ENCODE measurements at regions not wholly inside any gene's neighbourhood (a gene's known extent, or its start where the extent isn't known, plus 50 kb on each side); places are given as distances from the start of the nearest gene placed in this dataset.

DNA sequence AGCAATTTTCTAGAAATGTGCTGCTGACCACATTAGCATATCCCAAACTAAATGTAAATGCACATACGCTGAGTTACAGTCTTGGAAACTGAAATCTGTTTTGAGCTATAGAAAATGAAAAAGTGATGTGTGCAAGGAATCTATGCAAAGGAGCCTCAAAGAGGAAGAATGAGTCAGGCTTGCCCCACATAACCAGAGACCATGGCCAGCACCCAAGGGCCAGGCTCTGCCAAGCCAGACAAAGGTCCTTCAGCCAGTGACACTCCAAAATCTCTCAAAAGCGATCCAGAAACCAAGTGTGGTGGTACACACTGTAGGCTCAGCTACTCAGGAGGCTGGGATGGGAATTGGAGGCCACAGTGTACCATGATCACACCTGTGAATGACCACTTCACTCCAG lies 195.2 kb downstream of the TOMM20 start:
- H3K9ac ChIP-seq (ENCODE audit: low read length), result no peak overlapping the region
- H2AFZ ChIP-seq (ENCODE audit: low read depth, low read length, poor library complexity, severe bottlenecking), result no peak overlapping the region
- peaks cover 0 to 4% of the 10 kb centered on the region in 2 experiments; a peak in 1 of 4 replicates for H3K4me1 ChIP-seq (ENCODE audit: control insufficient read depth in 1 of 2, insufficient read depth in 2 of 2, low read length in 2 of 2)
- no peak overlapping the region for H3K4me3 ChIP-seq (replicated peaks in 1 of 2; ENCODE audit: low read depth in 1 of 2, low read length in 2 of 2)
- RAD21 ChIA-PET (ENCODE audit: low non-redundant PET in 1 of 2, low total read pairs in 2 of 2, uncharacterized antibody in 2 of 2, unreplicated experiment in 2 of 2), result no interaction called here
- no peak overlapping the region for H3K4me2 ChIP-seq (ENCODE audit: low read length)
- no peaks in the 10 kb centered on the region; the same call in 1 of the 2 replicates for H3K27me3 ChIP-seq (ENCODE audit: insufficient read depth, low read length)
- H3K9me2 ChIP-seq (ENCODE audit: insufficient read depth), result no peaks in the 10 kb centered on the region
- intact Hi-C loops (cut with micrococcal nuclease), result no loop called here
- H3K9me3 ChIP-seq (ENCODE audit: control insufficient read depth in 1 of 2, insufficient read depth in 1 of 2, low read depth in 1 of 2, low read length in 2 of 2), result no peaks in the 10 kb centered on the region
- DNase-seq (ENCODE audit: low read depth, low spot score) (no peak), ATAC-seq (no peak)
- H4K20me1 ChIP-seq (ENCODE audit: insufficient read depth), result no peaks in the 10 kb centered on the region
- no peak overlapping the region for H3K27ac ChIP-seq (ENCODE audit: low read depth, low read length)
- POLR2A ChIA-PET, result no interaction called here
- CTCF ChIA-PET, result no interaction called here
- H3K36me3 ChIP-seq (ENCODE audit: control insufficient read depth in 1 of 2, insufficient read depth in 2 of 2, low read length in 2 of 2), result no peaks in the 10 kb centered on the region
- BruUV-seq (replicated peaks), result no TSS peak
- H3K79me2 ChIP-seq (ENCODE audit: insufficient read depth, low read length), result no peaks in the 10 kb centered on the region
- no peak for TF ChIP-seq CEBPB (IDR thresholded peaks at IDR 0.05; ENCODE audit: low read depth)
- TF ChIP-seq SRF (IDR thresholded peaks at IDR 0.05; ENCODE audit: low read depth), result no peak
- TF ChIP-seq SP1 (IDR thresholded peaks at IDR 0.05; ENCODE audit: low read depth), result no peak
- TF ChIP-seq, protein P1, sequence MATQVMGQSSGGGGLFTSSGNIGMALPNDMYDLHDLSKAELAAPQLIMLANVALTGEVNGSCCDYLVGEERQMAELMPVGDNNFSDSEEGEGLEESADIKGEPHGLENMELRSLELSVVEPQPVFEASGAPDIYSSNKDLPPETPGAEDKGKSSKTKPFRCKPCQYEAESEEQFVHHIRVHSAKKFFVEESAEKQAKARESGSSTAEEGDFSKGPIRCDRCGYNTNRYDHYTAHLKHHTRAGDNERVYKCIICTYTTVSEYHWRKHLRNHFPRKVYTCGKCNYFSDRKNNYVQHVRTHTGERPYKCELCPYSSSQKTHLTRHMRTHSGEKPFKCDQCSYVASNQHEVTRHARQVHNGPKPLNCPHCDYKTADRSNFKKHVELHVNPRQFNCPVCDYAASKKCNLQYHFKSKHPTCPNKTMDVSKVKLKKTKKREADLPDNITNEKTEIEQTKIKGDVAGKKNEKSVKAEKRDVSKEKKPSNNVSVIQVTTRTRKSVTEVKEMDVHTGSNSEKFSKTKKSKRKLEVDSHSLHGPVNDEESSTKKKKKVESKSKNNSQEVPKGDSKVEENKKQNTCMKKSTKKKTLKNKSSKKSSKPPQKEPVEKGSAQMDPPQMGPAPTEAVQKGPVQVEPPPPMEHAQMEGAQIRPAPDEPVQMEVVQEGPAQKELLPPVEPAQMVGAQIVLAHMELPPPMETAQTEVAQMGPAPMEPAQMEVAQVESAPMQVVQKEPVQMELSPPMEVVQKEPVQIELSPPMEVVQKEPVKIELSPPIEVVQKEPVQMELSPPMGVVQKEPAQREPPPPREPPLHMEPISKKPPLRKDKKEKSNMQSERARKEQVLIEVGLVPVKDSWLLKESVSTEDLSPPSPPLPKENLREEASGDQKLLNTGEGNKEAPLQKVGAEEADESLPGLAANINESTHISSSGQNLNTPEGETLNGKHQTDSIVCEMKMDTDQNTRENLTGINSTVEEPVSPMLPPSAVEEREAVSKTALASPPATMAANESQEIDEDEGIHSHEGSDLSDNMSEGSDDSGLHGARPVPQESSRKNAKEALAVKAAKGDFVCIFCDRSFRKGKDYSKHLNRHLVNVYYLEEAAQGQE (IDR thresholded peaks at IDR 0.05; ENCODE audit: low read depth), result no peak
- no peak for TF ChIP-seq ELF1 (IDR thresholded peaks at IDR 0.05; ENCODE audit: borderline replicate concordance, low read depth)
- TF ChIP-seq, protein P2, sequence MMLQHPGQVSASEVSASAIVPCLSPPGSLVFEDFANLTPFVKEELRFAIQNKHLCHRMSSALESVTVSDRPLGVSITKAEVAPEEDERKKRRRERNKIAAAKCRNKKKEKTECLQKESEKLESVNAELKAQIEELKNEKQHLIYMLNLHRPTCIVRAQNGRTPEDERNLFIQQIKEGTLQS (IDR thresholded peaks at IDR 0.05), result no peak
- TF ChIP-seq EGR1 (IDR thresholded peaks at IDR 0.05; ENCODE audit: low read depth), result no peak
- no peak for TF ChIP-seq EZH2 (IDR thresholded peaks at IDR 0.05)
- no peak for TF ChIP-seq CBX3 (IDR thresholded peaks at IDR 0.05; ENCODE audit: low read depth)
- TF ChIP-seq JUND (IDR thresholded peaks at IDR 0.05), result no peak
- TF ChIP-seq POLR2A (IDR thresholded peaks at IDR 0.05; ENCODE audit: borderline replicate concordance, extremely low read depth, insufficient read depth, insufficient read length), result no peak
- no peak for TF ChIP-seq YY1 (IDR thresholded peaks at IDR 0.05; ENCODE audit: extremely low read depth, insufficient replicate concordance, low read depth, low read length)
- TF ChIP-seq POLR2AphosphoS5 (IDR thresholded peaks at IDR 0.05; ENCODE audit: low read depth, low read length), result no peak
